ENCODE measurements at regions not wholly inside any gene's neighbourhood (a gene's known extent, or its start where the extent isn't known, plus 50 kb on each side); places are given as distances from the start of the nearest gene placed in this dataset.
A peak's percentile ranks its signal among the peaks of the same experiment; 100 is the strongest.

DNA sequence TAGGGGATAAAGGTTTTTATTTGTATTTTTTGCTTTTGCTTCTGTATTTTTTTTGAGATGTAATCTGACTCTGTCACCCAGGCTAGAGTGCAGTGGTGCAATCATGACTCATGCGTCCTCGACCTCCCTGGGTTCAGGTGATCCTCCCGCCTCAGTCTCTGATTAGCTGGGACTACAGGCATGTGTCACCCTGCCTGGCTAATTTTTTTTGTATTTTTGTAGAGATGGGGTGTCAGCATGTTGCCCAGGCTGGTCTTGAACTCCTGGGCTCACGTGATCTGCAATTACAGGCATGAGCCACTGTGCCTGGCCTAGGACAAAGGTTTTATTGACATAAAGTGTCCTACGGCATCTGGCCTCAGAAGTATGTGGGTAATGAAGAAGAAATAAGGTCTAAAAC is 297.1 kb upstream of the C9orf72 start:
- DNase-seq (ENCODE audit: low spot score): no peak
- ChIA-PET POLR2A (ENCODE audit: low non-redundant PET) (no interaction called here), CTCF (no interaction called here)
- no peak for TF ChIP-seq CTCF (conservative IDR thresholded peaks at IDR 0.05; ENCODE audit: low read depth)
- no peak overlapping the region for H3K27ac ChIP-seq

DNA sequence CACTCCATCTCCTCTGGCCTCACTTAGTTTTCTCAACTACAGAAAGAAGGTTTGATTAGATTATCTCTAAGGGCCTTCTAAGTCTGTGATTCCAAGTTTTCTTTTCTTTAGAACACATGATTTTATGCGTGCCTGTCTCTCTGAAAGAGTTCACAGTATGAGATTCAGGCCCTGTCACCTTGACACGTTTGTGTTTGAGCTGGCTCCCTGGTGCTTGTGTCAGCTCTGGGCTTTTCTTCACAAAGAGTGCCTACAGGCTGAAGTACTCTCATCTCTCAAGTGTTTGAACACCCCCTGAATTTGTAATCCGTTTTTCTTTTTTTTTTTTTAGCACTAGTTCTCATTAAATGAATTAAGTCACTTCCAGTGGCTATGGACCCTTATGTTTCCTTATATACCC is 306.9 kb upstream of the C9orf72 start:
- DNase-seq (ENCODE audit: low spot score): no peak
- H3K27ac ChIP-seq: no peak overlapping the region
- POLR2A ChIA-PET (ENCODE audit: low non-redundant PET): no interaction called here
- no peak for TF ChIP-seq CTCF (conservative IDR thresholded peaks at IDR 0.05; ENCODE audit: low read depth)
- CTCF ChIA-PET: no interaction called here

DNA sequence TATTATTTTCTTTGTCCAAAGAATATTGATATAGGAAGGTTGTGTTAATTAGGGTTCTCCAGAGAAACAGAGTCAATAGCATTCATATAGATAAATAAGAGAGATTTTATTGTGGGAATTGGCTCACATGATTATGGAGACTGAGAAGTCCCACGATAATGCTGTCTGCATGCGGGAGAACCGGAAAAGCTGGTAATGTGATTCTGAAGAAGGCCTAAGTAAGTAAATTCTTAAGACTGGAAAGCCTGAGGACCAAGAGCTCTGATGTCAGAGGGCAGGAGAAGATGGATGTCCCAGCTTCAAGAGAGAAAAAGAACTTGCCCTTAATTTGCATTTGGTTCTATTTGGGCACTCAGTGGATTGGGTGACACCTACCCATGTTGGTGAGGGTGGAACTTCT is 307.4 kb upstream of the C9orf72 start:
- POLR2A ChIA-PET (ENCODE audit: low non-redundant PET): no interaction called here
- CTCF ChIA-PET: interaction anchor here (0.6 kb wide), 2 partner anchors 60 to 174 kb away, joined by 3 to 5 read pairs; no protein-coding TSS in a partner anchor

DNA sequence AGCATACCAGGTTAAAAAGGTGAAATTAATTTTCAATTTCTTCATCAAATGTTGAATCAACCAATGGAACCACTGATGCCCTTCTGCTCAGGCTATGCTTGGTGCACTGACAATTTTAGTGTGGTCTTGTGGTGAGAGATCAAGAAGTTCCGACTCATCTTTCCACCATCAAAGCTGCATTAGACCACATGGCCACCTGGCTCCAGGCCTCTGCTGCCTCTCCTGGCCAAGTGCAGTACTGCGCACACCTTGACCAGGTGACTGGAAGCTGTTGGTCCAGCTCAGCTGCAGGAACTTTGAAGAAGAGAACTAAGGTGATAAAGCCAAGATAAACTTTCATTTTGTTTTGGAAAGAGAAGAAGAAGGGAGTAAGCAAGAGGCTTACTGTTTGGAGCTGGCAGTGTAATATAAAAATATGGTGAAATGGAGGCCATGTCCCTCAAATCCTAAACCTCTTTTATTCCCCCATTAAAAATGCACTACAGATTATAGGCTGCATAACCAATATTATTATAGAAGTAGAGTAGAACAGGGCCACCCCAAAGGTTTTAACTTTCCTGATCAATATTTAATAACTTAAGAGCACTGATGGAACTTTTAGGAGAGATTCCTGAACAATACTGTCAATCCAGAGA is 315.5 kb upstream of the C9orf72 start:
- ChIA-PET POLR2A (ENCODE audit: low non-redundant PET) (no interaction called here), CTCF (interaction anchor here (0.5 to 1.1 kb wide), 8 partner anchors 26 to 1751 kb away, joined by 3 to 5 read pairs (median 3); no protein-coding TSS in a partner anchor)
- H3K27ac ChIP-seq: no peak overlapping the region
- TF ChIP-seq CTCF (conservative IDR thresholded peaks at IDR 0.05; ENCODE audit: low read depth): peak; percentile 85
- DNase-seq (ENCODE audit: low spot score): peak; percentile 36

More for the DNA sequence above, 307.4 kb upstream of the C9orf72 start:
- no peak for TF ChIP-seq CTCF (conservative IDR thresholded peaks at IDR 0.05; ENCODE audit: low read depth)
- no peak for DNase-seq (ENCODE audit: low spot score)
- no peak overlapping the region for H3K27ac ChIP-seq

GRCh38 chr9:27924502-27924901 is 351.2 kb upstream of the C9orf72 start:
- DNase-seq (ENCODE audit: low spot score): no peak
- no peak overlapping the region for H3K27ac ChIP-seq
- POLR2A ChIA-PET (ENCODE audit: low non-redundant PET): no interaction called here
- CTCF ChIA-PET: no interaction called here
- no peak for TF ChIP-seq CTCF (conservative IDR thresholded peaks at IDR 0.05; ENCODE audit: low read depth)

DNA sequence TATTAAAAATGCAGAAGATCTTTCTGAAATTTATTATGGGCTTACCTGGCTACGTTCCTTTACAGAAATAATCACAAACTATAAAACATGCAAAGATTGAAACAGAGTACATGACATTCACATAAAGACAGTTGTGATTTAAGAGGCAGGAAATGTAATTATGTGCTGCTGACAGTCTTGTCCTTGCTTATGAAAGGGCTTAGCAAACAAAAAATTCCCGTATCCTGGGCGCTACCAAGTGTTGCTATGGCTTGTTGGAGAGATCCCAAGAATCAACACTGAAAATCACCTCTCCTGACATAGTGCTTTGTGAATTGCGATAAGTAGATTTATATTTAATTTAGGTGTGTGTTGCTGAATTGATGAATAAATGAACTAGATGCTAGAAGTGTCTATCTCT is 352.5 kb upstream of the C9orf72 start:
- no peak for DNase-seq (ENCODE audit: low spot score)
- ChIA-PET POLR2A (ENCODE audit: low non-redundant PET) (no interaction called here), CTCF (no interaction called here)
- no peak overlapping the region for H3K27ac ChIP-seq
- TF ChIP-seq CTCF (conservative IDR thresholded peaks at IDR 0.05; ENCODE audit: low read depth): no peak

All from RWPE1 (cell line).